GM23338 (cell line): ENCODE measurements at regions not wholly inside any gene's neighbourhood (a gene's known extent, or its start where the extent isn't known, plus 50 kb on each side); places are given as distances from the start of the nearest gene placed in this dataset. TPM values are rescaled to one million over a fixed set of nuclear protein-coding genes. Genes with fewer than 3 reads are reported as not detected.

Experiments
- small RNA-seq: library from RNA; depleted of rRNA; stranded (forward); fragments of <200 nt; gene quantifications from one replicate; pipeline ENCODE3, GENCODE V24; 2014; ENCODE audit warnings: low replicate concordance

Small RNA genes in the stretch of these regions (small RNA-seq; reads per million reads assigned to genes)
- not detected for gene RNU1-141P
